Spleen (tissue), 11 donors: ENCODE measurements at regions not wholly inside any gene's neighbourhood (a gene's known extent, or its start where the extent isn't known, plus 50 kb on each side); places are given as distances from the start of the nearest gene placed in this dataset.

Source experiments
- DNase-seq: peaks from one replicate; pipeline ENCODE4 v3.0.0-alpha.2; 2020
- H3K27ac ChIP-seq, 8 donors: fragments of 200-600 bp; sonication (generic) in 7 of 8; 1 replicate in 4 of 8; 2 replicates in 4 of 8; pipeline versions ENCODE4 v1.5.0 to v1.8.0; 2016 to 2021; ENCODE audit warnings: inconsistent platforms in 4 of 8, mild to moderate bottlenecking in 4 of 8, moderate library complexity in 1 of 8
- H3K27me3 ChIP-seq, 7 donors: fragments of 200-600 bp; sonication (generic) in 6 of 7; replicated peaks in 1 of 7; 1 replicate in 4 of 7; 2 replicates in 3 of 7; pipeline versions ENCODE4 v1.5.0 to v1.8.0; 2016 to 2021; ENCODE audit warnings: inconsistent platforms in 3 of 7, mild to moderate bottlenecking in 1 of 7
- H3K36me3 ChIP-seq, 6 donors: fragments of 200-600 bp; sonication (generic) in 5 of 6; 1 replicate in 4 of 6; 2 replicates in 2 of 6; pipeline versions ENCODE4 v1.5.0 to v1.8.0; 2016 to 2021; ENCODE audit warnings: inconsistent platforms in 2 of 6
- H3K4me1 ChIP-seq, 6 donors: fragments of 200-600 bp; sonication (generic) in 5 of 6; 1 replicate in 3 of 6; 2 replicates in 3 of 6; pipeline versions ENCODE4 v1.5.0 to v1.8.0; 2016 to 2021; ENCODE audit warnings: inconsistent platforms in 3 of 6
- H3K4me3 ChIP-seq, 8 donors: fragments of 200-600 bp; sonication (generic) in 7 of 8; 1 replicate in 4 of 8; 2 replicates in 4 of 8; pipeline versions ENCODE4 v1.5.0 to v1.8.0; 2016 to 2021; ENCODE audit warnings: inconsistent platforms in 4 of 8, mild to moderate bottlenecking in 4 of 8, moderate library complexity in 2 of 8
- H3K9me3 ChIP-seq, 8 donors: fragments of 200-600 bp; sonication (generic) in 7 of 8; 1 replicate in 4 of 8; 2 replicates in 4 of 8; pipeline versions ENCODE4 v1.5.0 to v1.8.0; 2016 to 2021; ENCODE audit warnings: inconsistent platforms in 4 of 8
- POLR2A ChIP-seq, 3 donors: fragments of 450-650 bp; IDR thresholded peaks; one replicate each; pipeline ENCODE4 v1.5.1; 2017; ENCODE audit warnings: antibody characterized with exemption in 3 of 3, mild to moderate bottlenecking in 1 of 3
- POLR2AphosphoS5 ChIP-seq, 3 donors: sonication (generic); formaldehyde crosslinking; IDR thresholded peaks; one replicate each; pipeline ENCODE4 v1.5.1; 2017; ENCODE audit warnings: antibody characterized with exemption in 3 of 3
- WGBS, 5 donors: extraction: QIAGEN DNeasy Blood & Tissue Kit in 3 of 5; methylation state at CpG; one replicate each; pipeline versions ENCODE4 v1.1.5 to v1.1.7; 2013 to 2018; 5-methylcytosine and 5-hydroxymethylcytosine counted together
- intact Hi-C: fragments of 100-400 bp; cut with DNase I; formaldehyde crosslinking; loops from one replicate; pipeline ENCODE4 v1.15.0; 2023; ENCODE audit warnings: low total_unique reads
- TF ChIP-seq, protein P1 (sequence below), 11 experiments: fragments of 200-600 bp in 7 of 11; fragments of 450-650 bp in 4 of 11; sonication (generic) in 4 of 11; IDR thresholded peaks in 8 of 11; conservative IDR thresholded peaks in 3 of 11; 1 replicate in 7 of 11; 2 replicates in 4 of 11; pipeline versions ENCODE4 v1.4.0 to v1.8.0; 2016 to 2021; ENCODE audit warnings: antibody characterized with exemption in 11 of 11, inconsistent platforms in 4 of 11, mild to moderate bottlenecking in 1 of 11
- donor health status: healthy with polysubstance abuse.
- donor health status: DM: no; HTN: no; CAD: no; lungs with moderate emphysema.
- donor health status: DM: no; HTN: no; CAD: no.
- donor health status: Bipolar disorder and iron deficiency.
- donor health status: healthy.
- donor health status: DM: no; HTN: no; CAD: no.
- donor health status: DM: yes; HTN: yes; CAD: no.

DNA sequence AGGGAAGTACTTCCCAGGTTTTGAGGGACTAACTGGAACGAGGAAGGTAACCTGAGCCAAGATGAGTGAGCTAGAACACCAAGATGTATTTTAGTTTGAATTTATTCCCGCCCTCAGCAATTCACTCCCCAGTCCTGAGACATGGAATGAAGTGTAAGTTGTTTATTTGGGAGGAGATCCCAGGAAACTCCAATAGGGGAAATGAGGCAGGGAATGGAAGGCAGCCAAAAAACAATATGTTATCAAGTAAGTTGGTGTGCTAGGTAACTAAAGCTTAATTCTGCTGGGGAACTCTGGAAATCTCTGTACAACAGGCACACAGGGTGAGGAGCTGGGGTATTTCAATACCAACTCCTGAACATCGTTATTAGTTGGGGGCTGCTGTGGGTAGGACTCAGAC lies 189.7 kb upstream of the HDAC9 start:
- TF ChIP-seq POLR2AphosphoS5 (IDR thresholded peaks at IDR 0.05) (no peak), POLR2A (IDR thresholded peaks at IDR 0.05) (no peak)
- TF ChIP-seq, protein P1, sequence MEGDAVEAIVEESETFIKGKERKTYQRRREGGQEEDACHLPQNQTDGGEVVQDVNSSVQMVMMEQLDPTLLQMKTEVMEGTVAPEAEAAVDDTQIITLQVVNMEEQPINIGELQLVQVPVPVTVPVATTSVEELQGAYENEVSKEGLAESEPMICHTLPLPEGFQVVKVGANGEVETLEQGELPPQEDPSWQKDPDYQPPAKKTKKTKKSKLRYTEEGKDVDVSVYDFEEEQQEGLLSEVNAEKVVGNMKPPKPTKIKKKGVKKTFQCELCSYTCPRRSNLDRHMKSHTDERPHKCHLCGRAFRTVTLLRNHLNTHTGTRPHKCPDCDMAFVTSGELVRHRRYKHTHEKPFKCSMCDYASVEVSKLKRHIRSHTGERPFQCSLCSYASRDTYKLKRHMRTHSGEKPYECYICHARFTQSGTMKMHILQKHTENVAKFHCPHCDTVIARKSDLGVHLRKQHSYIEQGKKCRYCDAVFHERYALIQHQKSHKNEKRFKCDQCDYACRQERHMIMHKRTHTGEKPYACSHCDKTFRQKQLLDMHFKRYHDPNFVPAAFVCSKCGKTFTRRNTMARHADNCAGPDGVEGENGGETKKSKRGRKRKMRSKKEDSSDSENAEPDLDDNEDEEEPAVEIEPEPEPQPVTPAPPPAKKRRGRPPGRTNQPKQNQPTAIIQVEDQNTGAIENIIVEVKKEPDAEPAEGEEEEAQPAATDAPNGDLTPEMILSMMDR (IDR thresholded peaks at IDR 0.05 in 8 of 11, conservative IDR thresholded peaks at IDR 0.05 in 3 of 11), result no peak
- no peaks in the 10 kb centered on the region for H3K36me3 ChIP-seq
- 68 to 84% (median 81%) methylated on average over 3 of the region's 3 CpGs for WGBS, 5 donors
- intact Hi-C loops, result no loop called here
- no peak for DNase-seq
- H3K27ac ChIP-seq, result no peak overlapping the region
- H3K4me3 ChIP-seq, result no peak overlapping the region
- H3K27me3 ChIP-seq, result no peaks in the 10 kb centered on the region
- H3K9me3 ChIP-seq, result no peaks in the 10 kb centered on the region
- H3K4me1 ChIP-seq, result peaks cover 4 to 64% (median 11%) of the 10 kb centered on the region in 6 donors

DNA sequence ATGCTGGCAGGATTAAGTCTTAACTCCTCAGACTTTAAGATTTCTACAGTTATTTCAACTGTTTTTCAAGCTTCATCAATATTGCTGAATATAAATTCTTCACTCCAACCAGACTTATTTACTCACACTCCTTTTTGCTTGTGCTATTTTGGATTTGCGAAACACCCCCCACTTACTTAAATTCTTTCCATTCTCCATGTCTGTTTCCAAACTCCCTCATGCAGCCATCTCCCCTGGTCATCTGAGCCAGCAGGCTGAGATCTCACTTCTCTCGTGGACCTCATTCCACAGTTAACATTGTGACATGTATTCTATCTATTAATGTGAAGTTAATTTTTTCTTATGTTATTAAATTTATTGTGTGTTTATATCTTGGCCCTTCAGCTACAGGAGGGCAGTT lies 188.9 kb upstream of the HDAC9 start:
- DNase-seq, result no peak
- Histone ChIP-seq H3K27me3 (no peaks in the 10 kb centered on the region), H3K9me3 (no peaks in the 10 kb centered on the region), H3K4me1 (peaks cover 4 to 61% (median 13%) of the 10 kb centered on the region in 6 donors), H3K4me3 (no peak overlapping the region), H3K27ac (no peak overlapping the region), H3K36me3 (no peaks in the 10 kb centered on the region)
- WGBS, 5 donors, result 85 to 96% (median 90%) methylated on average over 2 of the region's 2 CpGs
- intact Hi-C loops, result no loop called here
- TF ChIP-seq POLR2A (IDR thresholded peaks at IDR 0.05) (no peak), POLR2AphosphoS5 (IDR thresholded peaks at IDR 0.05) (no peak)
- TF ChIP-seq, protein P1 (IDR thresholded peaks at IDR 0.05 in 8 of 11, conservative IDR thresholded peaks at IDR 0.05 in 3 of 11), result no peak

DNA sequence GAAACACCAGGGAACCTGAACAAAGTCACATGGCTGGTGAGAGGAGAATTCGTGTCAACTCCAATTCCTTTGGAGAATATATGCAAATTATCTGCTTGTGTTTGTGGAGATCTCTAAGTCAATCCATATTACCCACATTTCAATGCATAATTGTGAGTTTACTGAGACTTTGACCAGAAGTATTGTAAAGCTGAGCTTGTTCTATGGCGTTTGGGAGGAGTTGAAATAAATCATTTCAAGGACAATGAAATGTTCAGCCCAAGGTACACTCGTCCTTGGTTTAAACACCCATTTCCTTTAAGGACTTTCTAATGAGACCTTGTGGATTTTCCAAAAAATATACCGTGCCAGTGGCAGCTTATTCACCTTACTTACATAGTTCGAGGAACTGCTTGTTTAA lies 186.6 kb upstream of the HDAC9 start:
- intact Hi-C loops, result no loop called here
- peaks cover 10 to 67% (median 18%) of the 10 kb centered on the region in 6 donors for H3K4me1 ChIP-seq
- no peaks in the 10 kb centered on the region for H3K27me3 ChIP-seq
- TF ChIP-seq POLR2AphosphoS5 (IDR thresholded peaks at IDR 0.05) (no peak), POLR2A (IDR thresholded peaks at IDR 0.05) (no peak)
- TF ChIP-seq, protein P1 (IDR thresholded peaks at IDR 0.05 in 8 of 11, conservative IDR thresholded peaks at IDR 0.05 in 3 of 11), result no peak
- H3K36me3 ChIP-seq, result no peaks in the 10 kb centered on the region
- 43 to 54% (median 47%) methylated on average over 5 of the region's 5 CpGs for whole genome bisulfite sequencing, 5 donors
- H3K27ac ChIP-seq, result peak overlapping the region in 4 of 8 donors; percentile 16 to 53 (median 42)
- DNase-seq, result no peak
- H3K4me3 ChIP-seq, result no peak overlapping the region
- H3K9me3 ChIP-seq, result no peaks in the 10 kb centered on the region

DNA sequence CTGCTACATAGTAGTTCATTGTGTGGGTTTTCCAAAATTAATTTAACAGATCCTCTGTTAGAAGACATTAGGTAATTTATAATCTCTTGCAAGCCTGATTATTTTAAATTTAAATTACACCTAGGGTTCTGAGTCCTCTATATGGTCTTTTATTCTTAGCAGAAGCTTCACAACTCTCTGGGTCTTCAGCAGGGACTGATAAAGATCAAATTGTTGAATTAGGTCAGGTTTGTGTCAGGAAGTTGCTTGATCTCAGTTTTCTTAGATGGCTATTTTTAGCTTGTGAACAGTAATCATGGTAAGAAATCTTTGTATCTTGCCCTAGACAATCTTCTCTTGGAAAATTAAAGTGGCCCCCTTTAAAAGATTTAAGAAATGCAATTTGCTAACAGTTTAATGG lies 183.1 kb upstream of the HDAC9 start:
- DNase-seq, result no peak
- Histone ChIP-seq H3K9me3 (no peaks in the 10 kb centered on the region), H3K27me3 (no peaks in the 10 kb centered on the region), H3K4me1 (peaks cover 10 to 74% (median 18%) of the 10 kb centered on the region in 6 donors), H3K27ac (no peak overlapping the region), H3K36me3 (no peaks in the 10 kb centered on the region), H3K4me3 (no peak overlapping the region)
- TF ChIP-seq POLR2A (IDR thresholded peaks at IDR 0.05) (no peak), POLR2AphosphoS5 (IDR thresholded peaks at IDR 0.05) (no peak)
- TF ChIP-seq, protein P1 (IDR thresholded peaks at IDR 0.05 in 8 of 11, conservative IDR thresholded peaks at IDR 0.05 in 3 of 11), result no peak
- intact Hi-C loops, result no loop called here
